ENCODE measurements at regions not wholly inside any gene's neighbourhood (a gene's known extent, or its start where the extent isn't known, plus 50 kb on each side); places are given as distances from the start of the nearest gene placed in this dataset.

- no peak for TF ChIP-seq ZNF207 (IDR thresholded peaks at IDR 0.05; ENCODE audit: borderline replicate concordance)
- TF ChIP-seq CHD1 (IDR thresholded peaks at IDR 0.05; ENCODE audit: low read depth, low read length), result no peak
Observed at GRCh38 chr18:35807811-35808335, 164.6 kb upstream of the RMP24 start (continued).

DNA sequence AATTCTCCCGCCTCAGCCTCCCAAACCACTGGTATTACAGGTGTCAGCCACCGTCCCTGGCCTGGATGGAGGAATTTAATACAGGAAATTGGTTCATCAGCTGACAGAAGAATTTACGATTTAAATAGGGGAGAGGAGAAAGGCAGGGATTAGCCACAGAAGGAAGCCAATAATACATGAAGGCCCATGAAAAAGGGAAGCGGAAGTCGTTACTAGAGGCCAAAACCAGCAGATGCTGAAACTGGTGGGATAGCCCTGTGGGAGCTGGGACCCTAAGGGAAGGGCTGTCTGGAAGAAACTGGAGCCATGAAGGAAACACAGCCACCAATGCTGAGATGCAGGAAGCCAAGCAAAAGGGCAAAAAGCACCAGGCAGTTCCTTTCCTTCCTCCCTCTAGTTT, 163.7 kb upstream of the RMP24 start:
- no peaks in the 10 kb centered on the region for H3K9me3 ChIP-seq (replicated peaks; ENCODE audit: control insufficient read depth, insufficient read depth, low read length)
- ChIA-PET CTCF (interaction anchor here (1.2 to 1.4 kb wide), 2 partner anchors 10 to 142 kb away, joined by 3 read pairs; no protein-coding TSS in a partner anchor), RAD21 (ENCODE audit: unreplicated experiment) (no interaction called here), POLR2A (interaction anchor here (1.5 kb wide), 1 partner anchor 27 kb away, joined by 5 read pairs; no protein-coding TSS in a partner anchor), SMC1A (ENCODE audit: uncharacterized antibody, unreplicated experiment) (interaction anchor here (1.2 to 1.6 kb wide), 3 partner anchors 28 to 52 kb away, joined by 3 to 8 read pairs (median 3); no protein-coding TSS in a partner anchor)
- in situ Hi-C loops (cut with MboI) (no loop called here), intact Hi-C loops (cut with micrococcal nuclease; ENCODE audit: unreplicated experiment) (no loop called here)
- no peak for FAIRE-seq
- H4K20me1 ChIP-seq (ENCODE audit: control insufficient read depth, insufficient read depth), result no peaks in the 10 kb centered on the region
- no peak overlapping the region for H3K4me3 ChIP-seq
- no peak for TF ChIP-seq ZNF217 (IDR thresholded peaks at IDR 0.05)
- TF ChIP-seq LARP7 (IDR thresholded peaks at IDR 0.05), result no peak
- TF ChIP-seq SPI1 (IDR thresholded peaks at IDR 0.05; ENCODE audit: borderline replicate concordance, insufficient read depth, low read depth, low read length), result peak; percentile 34; the same call in 1 of the 2 replicates
- no peak for TF ChIP-seq YBX1 (IDR thresholded peaks at IDR 0.05)
- no peak overlapping the region for H3K9ac ChIP-seq (ENCODE audit: control insufficient read depth, insufficient read depth, low read length)
- no peak for ATAC-seq
- H3K36me3 ChIP-seq (ENCODE audit: control insufficient read depth in 2 of 2, insufficient read depth in 2 of 2, low read length in 1 of 2), result no peaks in the 10 kb centered on the region
- no peak overlapping the region for H3K27ac ChIP-seq (ENCODE audit: control insufficient read depth, insufficient read depth)
- no peaks in the 10 kb centered on the region for H3K27me3 ChIP-seq (replicated peaks in 1 of 2; ENCODE audit: control insufficient read depth in 2 of 2, insufficient read depth in 2 of 2, low read length in 1 of 2)
- no peak overlapping the region for H2AFZ ChIP-seq (ENCODE audit: control insufficient read depth, low read depth, low read length)
- no peaks in the 10 kb centered on the region for H3K79me2 ChIP-seq (ENCODE audit: control insufficient read depth, insufficient read depth, low read length)
- H3K4me2 ChIP-seq (ENCODE audit: control insufficient read depth, insufficient read depth), result no peak overlapping the region
- WGBS (ENCODE audit: insufficient coverage, insufficient replicate concordance, low lambda C conversion rate, missing lambda C conversion rate), result 41% methylated on average over 5 of the region's 5 CpGs
- peaks cover 15% of the 10 kb centered on the region for H3K4me1 ChIP-seq (ENCODE audit: control insufficient read depth, insufficient read depth, low read length)
- BruUV-seq (replicated peaks), result no TSS peak
- no peak for DNase-seq (ENCODE audit: low read depth, low spot score)

DNA sequence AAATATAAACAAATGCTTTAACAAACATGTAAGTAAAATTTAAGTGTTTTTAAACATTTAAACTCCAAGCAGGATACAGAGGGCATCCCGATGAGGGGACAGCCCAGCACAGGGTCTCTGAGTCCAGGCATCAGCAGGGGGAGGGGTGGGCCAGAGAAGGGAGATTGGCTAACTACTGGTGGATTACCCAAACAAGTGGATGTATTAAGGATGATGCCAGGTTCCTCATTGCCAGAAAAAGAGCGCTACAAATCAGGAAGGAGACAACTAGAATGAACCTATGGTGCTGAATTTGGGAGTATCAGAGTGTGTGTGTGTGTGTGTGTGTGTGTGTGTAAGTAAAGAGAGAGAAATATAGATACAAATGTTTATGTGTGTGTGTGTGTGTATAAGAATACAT, 162.0 kb upstream of the RMP24 start:
- Histone ChIP-seq H3K4me2 (ENCODE audit: control insufficient read depth, insufficient read depth) (peak overlapping the region; percentile 41; the same call in 1 of the 2 replicates), H3K9me3 (replicated peaks; ENCODE audit: control insufficient read depth, insufficient read depth, low read length) (no peaks in the 10 kb centered on the region), H4K20me1 (ENCODE audit: control insufficient read depth, insufficient read depth) (no peaks in the 10 kb centered on the region), H3K36me3 (ENCODE audit: control insufficient read depth in 2 of 2, insufficient read depth in 2 of 2, low read length in 1 of 2) (no peaks in the 10 kb centered on the region), H3K9ac (ENCODE audit: control insufficient read depth, insufficient read depth, low read length) (no peak overlapping the region), H3K4me1 (ENCODE audit: control insufficient read depth, insufficient read depth, low read length) (peaks cover 15% of the 10 kb centered on the region), H3K4me3 (no peak overlapping the region), H3K79me2 (ENCODE audit: control insufficient read depth, insufficient read depth, low read length) (no peaks in the 10 kb centered on the region), H3K27ac (ENCODE audit: control insufficient read depth, insufficient read depth) (no peak overlapping the region), H2AFZ (ENCODE audit: control insufficient read depth, low read depth, low read length) (no peak overlapping the region), H3K27me3 (replicated peaks in 1 of 2; ENCODE audit: control insufficient read depth in 2 of 2, insufficient read depth in 2 of 2, low read length in 1 of 2) (no peaks in the 10 kb centered on the region)
- ATAC-seq, result no peak
- SMC1A ChIA-PET (ENCODE audit: uncharacterized antibody, unreplicated experiment), result no interaction called here
- POLR2A ChIA-PET, result interaction anchor here (0.6 kb wide), 1 partner anchor 324 kb away, joined by 4 read pairs; no protein-coding TSS in a partner anchor
- no peak for FAIRE-seq
- intact Hi-C loops (cut with micrococcal nuclease; ENCODE audit: unreplicated experiment) (no loop called here), in situ Hi-C loops (cut with MboI) (no loop called here)
- RAD21 ChIA-PET (ENCODE audit: unreplicated experiment), result interaction anchor here (1.2 kb wide), 1 partner anchor 162 kb away, joined by 4 read pairs; no protein-coding TSS in a partner anchor
- DNase-seq (ENCODE audit: low read depth, low spot score), result no peak
- BruUV-seq (replicated peaks), result no TSS peak
- WGBS (ENCODE audit: insufficient coverage, insufficient replicate concordance, low lambda C conversion rate, missing lambda C conversion rate), result 50% methylated on average over 2 of the region's 2 CpGs
- CTCF ChIA-PET, result no interaction called here
- TF ChIP-seq, protein P1, sequence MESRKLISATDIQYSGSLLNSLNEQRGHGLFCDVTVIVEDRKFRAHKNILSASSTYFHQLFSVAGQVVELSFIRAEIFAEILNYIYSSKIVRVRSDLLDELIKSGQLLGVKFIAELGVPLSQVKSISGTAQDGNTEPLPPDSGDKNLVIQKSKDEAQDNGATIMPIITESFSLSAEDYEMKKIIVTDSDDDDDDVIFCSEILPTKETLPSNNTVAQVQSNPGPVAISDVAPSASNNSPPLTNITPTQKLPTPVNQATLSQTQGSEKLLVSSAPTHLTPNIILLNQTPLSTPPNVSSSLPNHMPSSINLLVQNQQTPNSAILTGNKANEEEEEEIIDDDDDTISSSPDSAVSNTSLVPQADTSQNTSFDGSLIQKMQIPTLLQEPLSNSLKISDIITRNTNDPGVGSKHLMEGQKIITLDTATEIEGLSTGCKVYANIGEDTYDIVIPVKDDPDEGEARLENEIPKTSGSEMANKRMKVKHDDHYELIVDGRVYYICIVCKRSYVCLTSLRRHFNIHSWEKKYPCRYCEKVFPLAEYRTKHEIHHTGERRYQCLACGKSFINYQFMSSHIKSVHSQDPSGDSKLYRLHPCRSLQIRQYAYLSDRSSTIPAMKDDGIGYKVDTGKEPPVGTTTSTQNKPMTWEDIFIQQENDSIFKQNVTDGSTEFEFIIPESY (IDR thresholded peaks at IDR 0.05), result no peak
- TF ChIP-seq ZNF24 (IDR thresholded peaks at IDR 0.05), result no peak
- TF ChIP-seq MXI1 (IDR thresholded peaks at IDR 0.05; ENCODE audit: low read depth, low read length), result no peak
- TF ChIP-seq HCFC1 (IDR thresholded peaks at IDR 0.05; ENCODE audit: low read length), result no peak
- no peak for TF ChIP-seq NFYB (IDR thresholded peaks at IDR 0.05; ENCODE audit: insufficient read depth, low read depth, low read length)
- no peak for TF ChIP-seq YBX1 (IDR thresholded peaks at IDR 0.05)
- TF ChIP-seq, protein P2, sequence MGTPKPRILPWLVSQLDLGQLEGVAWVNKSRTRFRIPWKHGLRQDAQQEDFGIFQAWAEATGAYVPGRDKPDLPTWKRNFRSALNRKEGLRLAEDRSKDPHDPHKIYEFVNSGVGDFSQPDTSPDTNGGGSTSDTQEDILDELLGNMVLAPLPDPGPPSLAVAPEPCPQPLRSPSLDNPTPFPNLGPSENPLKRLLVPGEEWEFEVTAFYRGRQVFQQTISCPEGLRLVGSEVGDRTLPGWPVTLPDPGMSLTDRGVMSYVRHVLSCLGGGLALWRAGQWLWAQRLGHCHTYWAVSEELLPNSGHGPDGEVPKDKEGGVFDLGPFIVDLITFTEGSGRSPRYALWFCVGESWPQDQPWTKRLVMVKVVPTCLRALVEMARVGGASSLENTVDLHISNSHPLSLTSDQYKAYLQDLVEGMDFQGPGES (IDR thresholded peaks at IDR 0.05), result no peak
